IMR-90 (cell line): ENCODE measurements at regions not wholly inside any gene's neighbourhood (a gene's known extent, or its start where the extent isn't known, plus 50 kb on each side); places are given as distances from the start of the nearest gene placed in this dataset.

Source experiments
- ATAC-seq: fragments of 200-7000 bp; cut with Tn5 transposase; 2 replicates; pipeline ENCODE4 v1.9.1; 2020; ENCODE audit warnings: low read depth, mild to moderate bottlenecking, moderate library complexity
- BruUV-seq: library from RNA; stranded (reverse); fragments of 400-500 nt; replicated peaks from 2 replicates; lab custom pipeline; 2021; lab: Mats Ljungman, UMichigan
- CTCF ChIA-PET: fragments of 300-600 bp; formaldehyde crosslinking; extraction: SDS; loops from one replicate; lab custom pipeline; 2021; ENCODE audit warnings: antibody characterized with exemption; lab: Yijun Ruan, JAX
- POLR2A ChIA-PET: fragments of 300-600 bp; sonication (Branson Sonifier 250); formaldehyde crosslinking; loops from one replicate; lab custom pipeline; 2022; ENCODE audit warnings: antibody characterized with exemption; ENCODE audit not compliant: unreplicated experiment; lab: Charles Lee
- DNase-seq: peaks from one replicate; pipeline ENCODE4 v3.0.0; 2013
- H2AFZ ChIP-seq: replicated peaks from 2 replicates; pipeline ENCODE3; 2013; ENCODE audit warnings: low read length, mild to moderate bottlenecking; ENCODE audit not compliant: poor library complexity
- H2AK5ac ChIP-seq: 2 replicates; pipeline ENCODE4 v1.6.1; 2013; ENCODE audit warnings: low read depth, low read length, inconsistent platforms
- H2AK9ac ChIP-seq: replicated peaks from 2 replicates; pipeline ENCODE3; 2013; ENCODE audit warnings: mild to moderate bottlenecking, low read depth, low read length, moderate library complexity; ENCODE audit not compliant: poor library complexity
- H2BK120ac ChIP-seq: 2 replicates; pipeline ENCODE4 v1.6.1; 2013; ENCODE audit warnings: low read depth, low read length, inconsistent platforms
- H2BK15ac ChIP-seq: 3 replicates; pipeline ENCODE4 v1.6.1; 2013; ENCODE audit warnings: low read depth, low read length, inconsistent platforms
- H2BK20ac ChIP-seq: 2 replicates; pipeline ENCODE4 v1.6.1; 2013; ENCODE audit warnings: low read depth, mild to moderate bottlenecking, inconsistent platforms, low read length, moderate library complexity
- H2BK5ac ChIP-seq: 2 replicates; pipeline ENCODE4 v1.6.1; 2013; ENCODE audit warnings: mild to moderate bottlenecking, low read depth, low read length, inconsistent platforms; ENCODE audit not compliant: poor library complexity, severe bottlenecking
- H3K14ac ChIP-seq: replicated peaks from 2 replicates; pipeline ENCODE4 v1.6.1; 2013; ENCODE audit warnings: low read depth, low read length, inconsistent platforms
- H3K18ac ChIP-seq: 2 replicates; pipeline ENCODE4 v1.6.1; 2013; ENCODE audit warnings: low read depth, low read length, control low read depth
- H3K23ac ChIP-seq: 2 replicates; pipeline ENCODE4 v1.6.1; 2013; ENCODE audit warnings: low read depth, low read length, inconsistent platforms
- H3K27ac ChIP-seq: 2 replicates; pipeline ENCODE4 v1.5.1; 2013; ENCODE audit warnings: mild to moderate bottlenecking, control low read depth, low read length; ENCODE audit not compliant: insufficient read depth
- H3K27me3 ChIP-seq: 2 replicates; pipeline ENCODE4 v1.6.1; 2013; ENCODE audit warnings: low read length; ENCODE audit not compliant: control insufficient read depth, insufficient read depth
- H3K36me3 ChIP-seq: 2 replicates; pipeline ENCODE4 v1.6.1; 2013; ENCODE audit warnings: low read length, mixed read lengths; ENCODE audit not compliant: control insufficient read depth, insufficient read depth
- H3K4ac ChIP-seq: 2 replicates; pipeline ENCODE4 v1.6.1; 2013; ENCODE audit warnings: low read depth, low read length, inconsistent platforms
- H3K4me1 ChIP-seq: 2 replicates; pipeline ENCODE4 v1.6.1; 2013; ENCODE audit warnings: low read length, mixed read lengths; ENCODE audit not compliant: control insufficient read depth, insufficient read depth
- H3K4me2 ChIP-seq: 2 replicates; pipeline ENCODE4 v1.6.1; 2013; ENCODE audit warnings: low read depth, mild to moderate bottlenecking, control low read depth, low read length, moderate library complexity
- H3K4me3 ChIP-seq: 2 replicates; pipeline ENCODE4 v1.5.1; 2013; ENCODE audit warnings: low read depth, mild to moderate bottlenecking, control low read depth, low read length, moderate library complexity; ENCODE audit not compliant: insufficient read depth
- H3K56ac ChIP-seq: 2 replicates; pipeline ENCODE4 v1.6.1; 2013; ENCODE audit warnings: low read length, inconsistent platforms; ENCODE audit not compliant: insufficient read depth; ENCODE audit errors: extremely low read depth
- H3K79me1 ChIP-seq, 2 experiments: 2 replicates each; pipeline ENCODE4 v1.6.1; 2013; ENCODE audit warnings: low read length in 2 of 2, inconsistent platforms in 1 of 2, low read depth in 1 of 2
- H3K9ac ChIP-seq: 2 replicates; pipeline ENCODE4 v1.6.1; 2013; ENCODE audit warnings: low read depth, low read length, control low read depth
- H3K9me1 ChIP-seq: 2 replicates; pipeline ENCODE4 v1.6.1; 2013; ENCODE audit warnings: low read length, inconsistent platforms; ENCODE audit not compliant: insufficient read depth
- H3K9me3 ChIP-seq: 2 replicates; pipeline ENCODE4 v1.6.1; 2013; ENCODE audit warnings: low read length; ENCODE audit not compliant: control insufficient read depth, insufficient read depth
- H4K20me1 ChIP-seq: 2 replicates; pipeline ENCODE4 v1.6.1; 2013; ENCODE audit warnings: low read length, inconsistent platforms; ENCODE audit not compliant: insufficient read depth
- H4K5ac ChIP-seq: 2 replicates; pipeline ENCODE4 v1.6.1; 2013; ENCODE audit warnings: mild to moderate bottlenecking, low read depth, low read length, control low read depth
- H4K8ac ChIP-seq, 2 experiments: 2 replicates each; pipeline ENCODE4 v1.6.1; 2013; ENCODE audit warnings: low read depth in 2 of 2, low read length in 2 of 2, control low read depth in 1 of 2, inconsistent platforms in 1 of 2
- H4K91ac ChIP-seq: 2 replicates; pipeline ENCODE4 v1.6.1; 2013; ENCODE audit warnings: low read depth, low read length, inconsistent platforms; ENCODE audit not compliant: insufficient read depth
- BHLHE40 ChIP-seq: fragments of 150-350 bp; IDR thresholded peaks from 2 replicates; pipeline ENCODE4 v1.6.1; 2016; ENCODE audit warnings: mild to moderate bottlenecking, low read depth, low read length
- CEBPB ChIP-seq: IDR thresholded peaks from 2 replicates; pipeline ENCODE4 v1.6.1; 2012; ENCODE audit warnings: low read depth, low read length, improper control_type of control experiment
- CHD1 ChIP-seq: IDR thresholded peaks from 2 replicates; pipeline ENCODE4 v1.6.1; 2012; ENCODE audit warnings: low read depth, low read length, improper control_type of control experiment
- FOS ChIP-seq: fragments of 150-350 bp; IDR thresholded peaks from 2 replicates; pipeline ENCODE4 v1.6.1; 2016; ENCODE audit warnings: low read depth, low read length
- MAFK ChIP-seq: IDR thresholded peaks from 2 replicates; pipeline ENCODE4 v1.6.1; 2012; ENCODE audit warnings: low read depth, low read length, improper control_type of control experiment
- MAZ ChIP-seq: IDR thresholded peaks from 2 replicates; pipeline ENCODE4 v1.6.1; 2012; ENCODE audit warnings: low read depth, mild to moderate bottlenecking, low read length, improper control_type of control experiment, moderate library complexity, borderline replicate concordance
- MXI1 ChIP-seq: IDR thresholded peaks from 2 replicates; pipeline ENCODE4 v1.6.1; 2012; ENCODE audit warnings: low read depth, mild to moderate bottlenecking, low read length, moderate library complexity, borderline replicate concordance
- NFE2L2 ChIP-seq: fragments of 150-350 bp; IDR thresholded peaks from 2 replicates; pipeline ENCODE4 v1.6.1; 2016; ENCODE audit warnings: low read depth, mild to moderate bottlenecking, low read length
- POLR2A ChIP-seq: IDR thresholded peaks from 2 replicates; pipeline ENCODE4 v1.6.1; 2012; ENCODE audit warnings: mild to moderate bottlenecking, low read depth, low read length
- RAD21 ChIP-seq: IDR thresholded peaks from 2 replicates; pipeline ENCODE4 v1.6.1; 2012; ENCODE audit warnings: low read length, improper control_type of control experiment
- RCOR1 ChIP-seq: IDR thresholded peaks from 2 replicates; pipeline ENCODE4 v1.6.1; 2012; ENCODE audit warnings: mild to moderate bottlenecking, low read length, improper control_type of control experiment; ENCODE audit not compliant: insufficient replicate concordance
- RFX5 ChIP-seq: IDR thresholded peaks from 2 replicates; pipeline ENCODE4 v1.8.0; 2012; ENCODE audit warnings: low read depth, mild to moderate bottlenecking, low read length, moderate library complexity
- SMC3 ChIP-seq: fragments of 150-350 bp; IDR thresholded peaks from 2 replicates; pipeline ENCODE4 v1.6.1; 2016; ENCODE audit warnings: low read depth, mild to moderate bottlenecking, antibody characterized with exemption, low read length, moderate library complexity
- WGBS, 2 experiments: methylation state at CpG; one replicate each; pipeline versions ENCODE4 v1.1.5 to v1.1.7; 2013; ENCODE audit warnings: missing lambda C conversion rate in 2 of 2; ENCODE audit not compliant: insufficient read length in 1 of 2; ENCODE audit errors: extremely low coverage in 2 of 2; 5-methylcytosine and 5-hydroxymethylcytosine counted together
- dilution Hi-C: fragments of 300-500 bp; cut with HindIII; formaldehyde crosslinking; loops from one replicate; pipeline ENCODE4 v1.14.3; 2018; ENCODE audit warnings: low sequenced_read_pairs; ENCODE audit not compliant: unreplicated experiment
- in situ Hi-C: fragments of 300-500 bp; cut with MboI; formaldehyde crosslinking; loops from 3 replicates; pipeline ENCODE4 v1.14.3; 2019; ENCODE audit warnings: low sequenced_read_pairs, inconsistent platforms, mixed read lengths
- intact Hi-C: fragments of 100-400 bp; cut with micrococcal nuclease; formaldehyde crosslinking; loops from 2 replicates; pipeline ENCODE4 v1.10.0; 2022
- TF ChIP-seq, protein P1 (sequence below): conservative IDR thresholded peaks from 2 replicates; pipeline ENCODE4 v1.5.1; 2012; ENCODE audit warnings: mild to moderate bottlenecking, low read depth, low read length, improper control_type of control experiment
- TF ChIP-seq, protein P2 (sequence below): fragments of 150-350 bp; IDR thresholded peaks from 2 replicates; pipeline ENCODE4 v1.6.1; 2017; ENCODE audit warnings: mild to moderate bottlenecking, antibody characterized with exemption, low read length, low read depth
- TF ChIP-seq, protein P3 (sequence below): fragments of 150-350 bp; IDR thresholded peaks from 2 replicates; pipeline ENCODE4 v1.6.1; 2016; ENCODE audit warnings: low read depth, mild to moderate bottlenecking, low read length, moderate library complexity, borderline replicate concordance

DNA sequence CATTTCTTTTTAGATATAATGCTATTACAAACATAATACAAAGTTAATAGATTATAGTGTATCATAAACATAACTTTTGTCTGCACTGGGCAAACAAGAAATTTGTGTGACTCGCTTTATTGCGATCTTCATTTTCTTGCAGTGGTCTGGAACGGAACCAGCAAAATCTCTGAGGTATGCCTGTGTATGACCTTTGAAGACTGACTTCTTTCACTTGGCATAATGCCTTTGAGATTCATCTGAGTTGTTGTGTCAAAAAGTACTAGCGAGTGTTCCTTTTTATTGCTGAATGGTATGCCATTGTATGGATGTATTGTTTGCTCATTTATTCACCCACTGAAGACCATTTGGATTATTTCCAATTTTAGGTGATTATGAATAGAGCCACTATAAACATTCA, 69.2 kb downstream of the TANC2 start:
- Histone ChIP-seq H3K4ac (no peak overlapping the region), H3K4me2 (peak overlapping the region; percentile 3; the same call in 1 of the 2 replicates)

More for the DNA sequence above, 69.2 kb downstream of the TANC2 start:
- dilution Hi-C loops = no loop called here
- Histone ChIP-seq H3K9me3 (no peaks in the 10 kb centered on the region; the same call in 1 of the 2 replicates), H3K9ac (no peak overlapping the region), H3K14ac (no peak overlapping the region), H2AFZ (no peak overlapping the region), H3K79me1 (peaks cover 41 to 73% of the 10 kb centered on the region in 2 experiments), H4K5ac (no peak overlapping the region), H3K23ac (no peak overlapping the region), H3K18ac (no peak overlapping the region), H2BK15ac (no peak overlapping the region), H4K91ac (no peak overlapping the region), H2AK9ac (no peak overlapping the region), H3K4me1 (peaks cover 8% of the 10 kb centered on the region), H4K20me1 (peaks cover 30% of the 10 kb centered on the region), H4K8ac (no peak overlapping the region), H2AK5ac (no peak overlapping the region), H3K4me3 (no peak overlapping the region), H3K56ac (no peak overlapping the region), H2BK120ac (no peak overlapping the region), H3K9me1 (peaks cover 8% of the 10 kb centered on the region; the same call in 1 of the 2 replicates), H3K27ac (no peak overlapping the region), H2BK20ac (no peak overlapping the region), H3K36me3 (peaks cover 2% of the 10 kb centered on the region; the same call in 1 of the 2 replicates), H3K27me3 (no peaks in the 10 kb centered on the region), H2BK5ac (no peak overlapping the region)
- ATAC-seq = no peak; the same call in 1 of the 2 replicates
- BruUV-seq = no TSS peak
- ChIA-PET POLR2A (no interaction called here), CTCF (no interaction called here)
- DNase-seq = peak; percentile 90
- no CpG with 5 or more reads among the region's 4 CpGs for WGBS, 2 experiments
- in situ Hi-C loops = no loop called here
- TF ChIP-seq, protein P1, sequence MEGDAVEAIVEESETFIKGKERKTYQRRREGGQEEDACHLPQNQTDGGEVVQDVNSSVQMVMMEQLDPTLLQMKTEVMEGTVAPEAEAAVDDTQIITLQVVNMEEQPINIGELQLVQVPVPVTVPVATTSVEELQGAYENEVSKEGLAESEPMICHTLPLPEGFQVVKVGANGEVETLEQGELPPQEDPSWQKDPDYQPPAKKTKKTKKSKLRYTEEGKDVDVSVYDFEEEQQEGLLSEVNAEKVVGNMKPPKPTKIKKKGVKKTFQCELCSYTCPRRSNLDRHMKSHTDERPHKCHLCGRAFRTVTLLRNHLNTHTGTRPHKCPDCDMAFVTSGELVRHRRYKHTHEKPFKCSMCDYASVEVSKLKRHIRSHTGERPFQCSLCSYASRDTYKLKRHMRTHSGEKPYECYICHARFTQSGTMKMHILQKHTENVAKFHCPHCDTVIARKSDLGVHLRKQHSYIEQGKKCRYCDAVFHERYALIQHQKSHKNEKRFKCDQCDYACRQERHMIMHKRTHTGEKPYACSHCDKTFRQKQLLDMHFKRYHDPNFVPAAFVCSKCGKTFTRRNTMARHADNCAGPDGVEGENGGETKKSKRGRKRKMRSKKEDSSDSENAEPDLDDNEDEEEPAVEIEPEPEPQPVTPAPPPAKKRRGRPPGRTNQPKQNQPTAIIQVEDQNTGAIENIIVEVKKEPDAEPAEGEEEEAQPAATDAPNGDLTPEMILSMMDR = no peak
- no peak for TF ChIP-seq MAFK
- TF ChIP-seq NFE2L2 = no peak
- TF ChIP-seq, protein P2, sequence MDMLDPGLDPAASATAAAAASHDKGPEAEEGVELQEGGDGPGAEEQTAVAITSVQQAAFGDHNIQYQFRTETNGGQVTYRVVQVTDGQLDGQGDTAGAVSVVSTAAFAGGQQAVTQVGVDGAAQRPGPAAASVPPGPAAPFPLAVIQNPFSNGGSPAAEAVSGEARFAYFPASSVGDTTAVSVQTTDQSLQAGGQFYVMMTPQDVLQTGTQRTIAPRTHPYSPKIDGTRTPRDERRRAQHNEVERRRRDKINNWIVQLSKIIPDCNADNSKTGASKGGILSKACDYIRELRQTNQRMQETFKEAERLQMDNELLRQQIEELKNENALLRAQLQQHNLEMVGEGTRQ = no peak
- no peak for TF ChIP-seq MXI1
- no peak for TF ChIP-seq MAZ
- no peak for TF ChIP-seq RFX5
- no peak for TF ChIP-seq RAD21
- TF ChIP-seq, protein P3, sequence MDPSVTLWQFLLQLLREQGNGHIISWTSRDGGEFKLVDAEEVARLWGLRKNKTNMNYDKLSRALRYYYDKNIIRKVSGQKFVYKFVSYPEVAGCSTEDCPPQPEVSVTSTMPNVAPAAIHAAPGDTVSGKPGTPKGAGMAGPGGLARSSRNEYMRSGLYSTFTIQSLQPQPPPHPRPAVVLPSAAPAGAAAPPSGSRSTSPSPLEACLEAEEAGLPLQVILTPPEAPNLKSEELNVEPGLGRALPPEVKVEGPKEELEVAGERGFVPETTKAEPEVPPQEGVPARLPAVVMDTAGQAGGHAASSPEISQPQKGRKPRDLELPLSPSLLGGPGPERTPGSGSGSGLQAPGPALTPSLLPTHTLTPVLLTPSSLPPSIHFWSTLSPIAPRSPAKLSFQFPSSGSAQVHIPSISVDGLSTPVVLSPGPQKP = no peak
- TF ChIP-seq CHD1 = no peak
- no peak for TF ChIP-seq CEBPB
- no peak for TF ChIP-seq BHLHE40
- TF ChIP-seq RCOR1 = no peak
- TF ChIP-seq SMC3 = no peak
- TF ChIP-seq POLR2A = no peak
- no peak for TF ChIP-seq FOS
- intact Hi-C loops = no loop called here
